HFF-Myc (cell line): ENCODE measurements at regions not wholly inside any gene's neighbourhood (a gene's known extent, or its start where the extent isn't known, plus 50 kb on each side); places are given as distances from the start of the nearest gene placed in this dataset.

Experiments used
- DNase-seq: peaks from one replicate; pipeline ENCODE4 v3.0.0-alpha.2; 2011; ENCODE audit warnings: low read depth; ENCODE audit errors: extremely low read depth
- H3K4me3 ChIP-seq: replicated peaks from 2 replicates; pipeline ENCODE4 v1.5.1; 2011; ENCODE audit warnings: low read depth, mild to moderate bottlenecking, control low read depth, low read length
- TF ChIP-seq, protein P1 (sequence below): IDR thresholded peaks from 2 replicates; pipeline ENCODE4 v1.5.1; 2012; ENCODE audit warnings: mild to moderate bottlenecking, low read depth, low read length, control low read depth; ENCODE audit errors: missing control alignments

DNA sequence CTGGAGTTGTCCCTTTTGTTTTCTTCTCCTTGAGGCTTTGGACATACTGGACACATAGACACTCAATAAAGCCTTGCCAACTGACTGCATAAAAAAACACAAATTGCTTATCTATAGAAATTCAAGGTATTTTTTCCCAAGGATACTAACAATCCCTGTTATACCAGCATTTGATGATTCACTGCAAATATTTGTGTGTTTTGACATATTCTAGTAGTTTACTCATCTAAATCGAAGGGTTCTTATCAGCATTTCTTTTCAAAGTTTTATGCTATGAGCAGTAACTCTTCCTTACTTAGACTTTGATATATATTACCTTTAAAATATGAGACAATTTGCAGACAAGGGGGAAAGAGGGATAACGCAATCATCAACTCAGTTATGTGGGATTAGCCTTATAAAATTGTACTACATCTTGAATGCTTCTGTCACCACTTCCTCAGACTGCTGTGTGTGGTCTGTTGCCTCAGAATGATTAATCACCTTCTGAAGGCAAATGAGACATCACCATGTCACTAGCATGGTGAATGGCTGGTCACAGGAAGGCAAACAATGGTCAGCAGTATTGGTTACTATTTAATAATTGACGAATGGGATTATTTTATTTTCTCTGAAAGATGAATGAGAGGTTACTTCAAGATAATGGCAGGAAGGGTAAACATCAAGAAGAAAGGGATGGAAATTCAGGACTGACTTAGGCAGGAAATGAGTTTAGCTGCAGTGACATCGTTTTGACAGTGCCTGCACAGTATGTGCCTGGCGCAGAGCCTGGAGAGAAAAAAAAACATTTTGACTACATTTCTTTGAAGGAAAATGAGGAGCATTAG lies 544.3 kb upstream of the CNKSR2 start:
- no peak overlapping the region for H3K4me3 ChIP-seq
- no peak for DNase-seq
- TF ChIP-seq, protein P1, sequence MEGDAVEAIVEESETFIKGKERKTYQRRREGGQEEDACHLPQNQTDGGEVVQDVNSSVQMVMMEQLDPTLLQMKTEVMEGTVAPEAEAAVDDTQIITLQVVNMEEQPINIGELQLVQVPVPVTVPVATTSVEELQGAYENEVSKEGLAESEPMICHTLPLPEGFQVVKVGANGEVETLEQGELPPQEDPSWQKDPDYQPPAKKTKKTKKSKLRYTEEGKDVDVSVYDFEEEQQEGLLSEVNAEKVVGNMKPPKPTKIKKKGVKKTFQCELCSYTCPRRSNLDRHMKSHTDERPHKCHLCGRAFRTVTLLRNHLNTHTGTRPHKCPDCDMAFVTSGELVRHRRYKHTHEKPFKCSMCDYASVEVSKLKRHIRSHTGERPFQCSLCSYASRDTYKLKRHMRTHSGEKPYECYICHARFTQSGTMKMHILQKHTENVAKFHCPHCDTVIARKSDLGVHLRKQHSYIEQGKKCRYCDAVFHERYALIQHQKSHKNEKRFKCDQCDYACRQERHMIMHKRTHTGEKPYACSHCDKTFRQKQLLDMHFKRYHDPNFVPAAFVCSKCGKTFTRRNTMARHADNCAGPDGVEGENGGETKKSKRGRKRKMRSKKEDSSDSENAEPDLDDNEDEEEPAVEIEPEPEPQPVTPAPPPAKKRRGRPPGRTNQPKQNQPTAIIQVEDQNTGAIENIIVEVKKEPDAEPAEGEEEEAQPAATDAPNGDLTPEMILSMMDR = no peak

DNA sequence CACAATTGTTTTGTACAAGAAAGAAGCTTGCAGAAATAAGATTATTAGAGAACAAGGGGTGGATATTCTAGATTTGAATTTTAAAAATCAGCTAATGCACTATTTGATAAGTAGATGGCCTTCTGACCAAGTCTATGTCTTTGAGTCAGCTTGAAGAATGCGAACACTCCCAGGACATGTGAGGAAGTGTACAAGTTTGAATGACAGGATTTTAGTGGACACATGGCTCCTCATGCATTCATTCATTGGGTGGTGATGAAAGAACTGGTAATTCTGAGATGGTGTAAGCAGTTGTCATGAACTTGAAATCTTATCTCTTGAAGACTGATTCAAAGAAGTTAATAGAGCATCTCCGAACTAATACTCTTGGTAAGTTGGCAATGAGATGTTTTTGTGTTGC lies 548.2 kb upstream of the CNKSR2 start:
- no peak overlapping the region for H3K4me3 ChIP-seq
- TF ChIP-seq, protein P1 = no peak
- DNase-seq = no peak

DNA sequence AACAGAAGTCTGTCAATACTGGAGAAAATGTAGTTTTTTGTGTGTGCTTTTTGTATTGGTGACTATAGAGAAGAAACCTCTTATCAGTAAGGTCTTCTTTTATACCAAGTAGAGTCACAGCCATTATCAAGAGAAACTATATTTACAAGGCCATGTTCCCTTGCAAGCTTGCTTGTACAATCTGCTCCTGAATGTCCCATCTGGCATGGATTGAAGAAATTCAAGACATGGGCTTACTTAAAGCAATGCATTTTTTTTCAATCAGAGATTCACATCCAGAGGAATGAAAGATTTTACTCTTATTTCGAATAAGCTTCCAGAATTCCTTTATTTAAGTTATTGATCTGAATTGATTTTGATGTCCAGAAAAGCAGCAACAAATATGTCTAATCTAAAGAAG lies 537.3 kb upstream of the RPS6KA3 start:
- DNase-seq = no peak
- TF ChIP-seq, protein P1 = no peak
- no peak overlapping the region for H3K4me3 ChIP-seq

DNA sequence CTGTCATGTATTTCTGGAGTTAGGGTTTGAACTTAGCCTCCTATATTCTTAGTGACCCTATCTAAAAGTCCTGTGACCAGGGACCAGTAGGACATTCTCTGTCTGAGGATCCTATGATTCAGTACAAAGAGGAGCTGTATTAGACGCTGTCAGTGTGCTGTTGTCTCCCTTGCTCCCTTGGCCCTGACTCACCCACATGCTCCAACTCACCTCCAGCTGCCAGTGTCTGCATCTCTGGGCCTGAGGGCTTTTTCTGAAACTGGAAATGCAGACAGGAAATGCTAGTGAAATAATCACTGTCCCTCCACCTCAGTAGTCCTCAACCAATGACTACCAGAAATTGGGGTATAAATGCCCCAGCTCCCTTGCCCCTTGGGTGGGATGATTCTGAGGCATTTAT lies 535.3 kb upstream of the RPS6KA3 start:
- no peak for DNase-seq
- H3K4me3 ChIP-seq = no peak overlapping the region

DNA sequence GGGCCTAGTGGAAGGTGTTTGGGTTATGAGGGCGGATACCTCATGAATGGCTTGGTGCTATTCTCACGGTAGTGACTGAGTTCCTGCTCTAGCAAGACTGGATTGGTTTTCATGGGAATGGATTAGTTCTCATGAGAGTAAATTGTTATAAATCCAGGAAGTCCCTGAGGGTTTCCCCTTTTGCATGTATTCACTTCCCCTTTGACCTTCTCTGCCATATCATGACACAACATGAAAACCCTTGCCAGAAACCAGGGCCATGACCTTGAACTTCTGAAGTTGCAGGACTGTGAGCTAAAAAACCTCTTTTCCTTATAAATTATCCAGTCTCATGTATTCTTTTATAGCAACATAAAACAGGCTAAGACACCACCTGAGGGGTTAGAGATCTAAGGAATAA lies 529.7 kb upstream of the RPS6KA3 start:
- TF ChIP-seq, protein P1 = no peak
- no peak for DNase-seq
- H3K4me3 ChIP-seq = no peak overlapping the region

More for the DNA sequence above, 535.3 kb upstream of the RPS6KA3 start:
- TF ChIP-seq, protein P1 = no peak

DNA sequence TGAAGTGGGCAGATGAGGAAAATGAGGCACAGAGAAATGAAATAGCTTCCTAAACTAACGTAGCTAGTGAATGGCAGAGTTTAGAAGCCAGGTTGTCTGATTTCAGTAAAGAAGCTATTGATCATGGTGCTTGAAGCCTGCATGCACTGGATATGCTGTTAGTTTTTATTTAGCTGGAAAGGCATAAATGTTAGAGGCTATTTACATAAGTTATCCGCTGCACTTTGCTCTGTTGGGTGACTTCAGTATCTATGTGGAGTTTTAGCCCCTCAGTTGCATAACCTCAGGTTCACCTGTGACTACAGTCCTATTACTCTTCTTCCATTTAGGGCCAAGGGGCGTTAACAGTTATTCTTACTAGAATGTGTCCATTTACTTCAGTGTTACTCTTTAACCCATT lies 522.4 kb upstream of the RPS6KA3 start:
- no peak for DNase-seq
- TF ChIP-seq, protein P1 = no peak
- H3K4me3 ChIP-seq = no peak overlapping the region
